H1 (cell line): ENCODE measurements at regions not wholly inside any gene's neighbourhood (a gene's known extent, or its start where the extent isn't known, plus 50 kb on each side); places are given as distances from the start of the nearest gene placed in this dataset.

Experiments
- CTCF ChIA-PET: fragments of 300-600 bp; sonication (Branson Sonifier 250); formaldehyde crosslinking; loops from one replicate; lab custom pipeline; 2021; ENCODE audit not compliant: partially characterized antibody; lab: Charles Lee
- POLR2A ChIA-PET: fragments of 300-600 bp; sonication (Branson Sonifier 250); formaldehyde crosslinking; loops from one replicate; lab custom pipeline; 2021; ENCODE audit warnings: inconsistent platforms; ENCODE audit not compliant: partially characterized antibody; lab: Charles Lee
- DNase-seq, 2 experiments: peaks; one replicate each; pipeline versions ENCODE4 v3.0.0 to v3.0.0-alpha.2; 2010 to 2022; ENCODE audit warnings: low spot score in 2 of 2, low read depth in 1 of 2, mixed read lengths in 1 of 2
- FAIRE-seq: peaks from 2 replicates; lab custom pipeline; 2011; peaks lifted over from hg19 to GRCh38; lab: Jason Lieb, UNC
- H2AFZ ChIP-seq: 2 replicates; pipeline ENCODE4 v1.8.1; 2012; ENCODE audit warnings: low read length, inconsistent platforms
- H2AK5ac ChIP-seq: 2 replicates; pipeline ENCODE4 v1.6.1; 2013; ENCODE audit warnings: low read depth, low read length
- H2BK120ac ChIP-seq: replicated peaks from 2 replicates; pipeline ENCODE3; 2013; ENCODE audit warnings: low read depth, low read length, inconsistent platforms
- H2BK12ac ChIP-seq: 2 replicates; pipeline ENCODE4 v1.6.1; 2013; ENCODE audit warnings: low read depth, low read length
- H2BK15ac ChIP-seq: 2 replicates; pipeline ENCODE4 v1.6.1; 2013; ENCODE audit warnings: low read length
- H2BK20ac ChIP-seq: 2 replicates; pipeline ENCODE4 v1.6.1; 2013; ENCODE audit warnings: low read length
- H2BK5ac ChIP-seq: 2 replicates; pipeline ENCODE4 v1.6.1; 2013; ENCODE audit warnings: low read depth, low read length
- H3K14ac ChIP-seq: 2 replicates; pipeline ENCODE4 v1.6.1; 2013; ENCODE audit warnings: inconsistent platforms; ENCODE audit not compliant: insufficient read length
- H3K18ac ChIP-seq: 2 replicates; pipeline ENCODE4 v1.6.1; 2013; ENCODE audit warnings: low read length; ENCODE audit errors: extremely low read depth
- H3K23ac ChIP-seq: 2 replicates; pipeline ENCODE4 v1.6.1; 2013; ENCODE audit warnings: inconsistent platforms; ENCODE audit not compliant: insufficient read length
- H3K23me2 ChIP-seq: 2 replicates; pipeline ENCODE4 v1.6.1; 2013; ENCODE audit warnings: low read depth, low read length
- H3K27ac ChIP-seq: 2 replicates; pipeline ENCODE4 v1.6.1; 2011; ENCODE audit warnings: low read depth, low read length, inconsistent platforms
- H3K27me3 ChIP-seq, 4 experiments: replicated peaks in 1 of 4; 1 replicate in 1 of 4; 2 replicates in 3 of 4; pipeline versions ENCODE4 v1.6.1 to v1.8.1; 2011 to 2013; ENCODE audit warnings: low read length in 3 of 4, mild to moderate bottlenecking in 3 of 4, inconsistent platforms in 2 of 4, mixed read lengths in 2 of 4, moderate library complexity in 1 of 4; ENCODE audit not compliant: control insufficient read depth in 3 of 4, insufficient read depth in 3 of 4; ENCODE audit errors: extremely low read depth in 1 of 4
- H3K36me3 ChIP-seq, 4 experiments: 2 replicates each; pipeline versions ENCODE4 v1.6.1 to v1.8.1; 2011 to 2013; ENCODE audit warnings: mild to moderate bottlenecking in 4 of 4, low read length in 3 of 4, moderate library complexity in 2 of 4, control low read depth in 1 of 4, inconsistent platforms in 1 of 4; ENCODE audit not compliant: insufficient read depth in 4 of 4, control insufficient read depth in 2 of 4
- H3K4ac ChIP-seq: replicated peaks from 2 replicates; pipeline ENCODE3; 2013; ENCODE audit warnings: low read length, low read depth, mixed read lengths, inconsistent platforms; ENCODE audit not compliant: insufficient read length
- H3K4me1 ChIP-seq, 4 experiments: replicated peaks in 1 of 4; 1 replicate in 1 of 4; 2 replicates in 3 of 4; pipeline versions ENCODE4 v1.6.1 to v1.8.1; 2011 to 2013; ENCODE audit warnings: low read length in 3 of 4, inconsistent platforms in 2 of 4, mixed read lengths in 1 of 4; ENCODE audit not compliant: insufficient read depth in 4 of 4, control insufficient read depth in 3 of 4
- H3K4me2 ChIP-seq, 2 experiments: 2 replicates each; pipeline versions ENCODE4 v1.6.1 to v1.8.1; 2011 to 2013; ENCODE audit warnings: low read depth in 2 of 2, low read length in 2 of 2, control low read depth in 1 of 2, inconsistent platforms in 1 of 2, mild to moderate bottlenecking in 1 of 2; ENCODE audit not compliant: insufficient read depth in 1 of 2
- H3K4me3 ChIP-seq, 4 experiments: fragments of 200-600, 300-600 bp in 1 of 4; sonication (generic), shearing (Covaris generic), sonication (Bioruptor Twin) in 1 of 4; 2 replicates each; pipeline versions ENCODE4 v1.5.1 to v1.8.1; 2011 to 2016; ENCODE audit warnings: low read length in 4 of 4, low read depth in 3 of 4, control low read depth in 2 of 4, inconsistent platforms in 2 of 4, mild to moderate bottlenecking in 2 of 4, mixed read lengths in 1 of 4, moderate library complexity in 1 of 4; ENCODE audit not compliant: insufficient read depth in 2 of 4; ENCODE audit errors: extremely low read depth in 1 of 4
- H3K56ac ChIP-seq: replicated peaks from 2 replicates; pipeline ENCODE3; 2013; ENCODE audit warnings: low read depth, mild to moderate bottlenecking, mixed read lengths, low read length, inconsistent platforms; ENCODE audit not compliant: insufficient read length
- H3K79me1 ChIP-seq: 2 replicates; pipeline ENCODE4 v1.6.1; 2013; ENCODE audit warnings: low read depth, low read length, control low read depth
- H3K79me2 ChIP-seq, 2 experiments: 2 replicates each; pipeline versions ENCODE4 v1.6.1 to v1.8.1; 2012 to 2013; ENCODE audit warnings: low read length in 2 of 2, mild to moderate bottlenecking in 2 of 2, inconsistent platforms in 1 of 2; ENCODE audit not compliant: insufficient read depth in 2 of 2, control insufficient read depth in 1 of 2
- H3K9ac ChIP-seq, 4 experiments: replicated peaks in 1 of 4; 1 replicate in 1 of 4; 2 replicates in 3 of 4; pipeline versions ENCODE4 v1.6.1 to v1.8.1; 2011 to 2013; ENCODE audit warnings: low read depth in 3 of 4, low read length in 3 of 4, control low read depth in 2 of 4, mild to moderate bottlenecking in 2 of 4, moderate library complexity in 2 of 4, inconsistent platforms in 1 of 4; ENCODE audit errors: extremely low read depth in 1 of 4
- H3K9me3 ChIP-seq, 2 experiments: 2 replicates each; pipeline versions ENCODE4 v1.6.1 to v1.8.1; 2012 to 2013; ENCODE audit warnings: mild to moderate bottlenecking in 2 of 2, moderate library complexity in 2 of 2, control low read depth in 1 of 2, inconsistent platforms in 1 of 2, low read depth in 1 of 2, low read length in 1 of 2, mixed read lengths in 1 of 2; ENCODE audit not compliant: insufficient read depth in 2 of 2
- H4K20me1 ChIP-seq, 2 experiments: replicated peaks in 1 of 2; 2 replicates each; pipeline versions ENCODE3 to v1.8.1; 2011 to 2013; ENCODE audit warnings: inconsistent platforms in 2 of 2, low read length in 2 of 2, mild to moderate bottlenecking in 1 of 2; ENCODE audit not compliant: insufficient read depth in 2 of 2, control insufficient read depth in 1 of 2
- H4K5ac ChIP-seq: 2 replicates; pipeline ENCODE4 v1.6.1; 2013; ENCODE audit warnings: low read length, low read depth, mixed read lengths, inconsistent platforms; ENCODE audit not compliant: insufficient read length
- H4K8ac ChIP-seq: 2 replicates; pipeline ENCODE4 v1.8.0; 2013; ENCODE audit warnings: mild to moderate bottlenecking, moderate library complexity, low read length, inconsistent platforms; ENCODE audit not compliant: insufficient read depth; ENCODE audit errors: extremely low read depth
- H4K91ac ChIP-seq: replicated peaks from 2 replicates; pipeline ENCODE3; 2013; ENCODE audit warnings: low read length, mixed read lengths, inconsistent platforms; ENCODE audit not compliant: insufficient read length
- POU5F1 ChIP-seq: IDR thresholded peaks from 2 replicates; pipeline ENCODE4 v1.6.1; 2011; ENCODE audit warnings: low read depth, mild to moderate bottlenecking, low read length, moderate library complexity
- WGBS, 2 experiments: shearing (Covaris generic) in 1 of 2; methylation state at CpG; one replicate each; pipeline versions ENCODE4 v1.1.6 to v1.1.7; 2013 to 2015; ENCODE audit warnings: low lambda C conversion rate in 2 of 2, mixed read lengths in 2 of 2, inconsistent platforms in 1 of 2, low coverage in 1 of 2, missing lambda C conversion rate in 1 of 2; ENCODE audit not compliant: insufficient replicate concordance in 2 of 2, insufficient coverage in 1 of 2, insufficient read length in 1 of 2; ENCODE audit errors: extremely low coverage in 1 of 2, missing lambda C conversion rate in 1 of 2; 5-methylcytosine and 5-hydroxymethylcytosine counted together

DNA sequence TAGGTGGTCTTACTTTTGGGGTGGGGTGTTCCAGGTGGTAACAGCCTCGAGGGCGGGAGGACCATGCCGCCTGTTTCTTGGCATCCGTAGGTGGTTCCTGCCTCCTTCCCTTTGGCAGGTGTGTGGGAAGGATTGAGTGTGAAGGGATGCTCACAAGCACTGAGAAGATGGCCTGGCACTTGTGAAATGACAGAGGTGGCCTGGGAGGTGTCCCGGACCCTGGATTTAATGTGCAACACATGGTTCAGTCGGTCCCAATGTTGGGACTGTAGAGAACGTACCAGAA, 165.8 kb upstream of the FOXF1 start:
- 0 out of 2 replicates have a peak overlapping the region, but pooled peaks have one; percentile 21 for H2BK15ac ChIP-seq
- 83% methylated on average over 4 of the region's 7 CpGs; no CpG with 5 or more reads in 1 of the 2 experiments for WGBS, 2 experiments
- H3K79me2 ChIP-seq: no peaks in the 10 kb centered on the region
- H4K5ac ChIP-seq: no peak overlapping the region
- H2BK12ac ChIP-seq: no peak overlapping the region; the same call in 1 of the 2 replicates
- H3K36me3 ChIP-seq: no peaks in the 10 kb centered on the region
- H3K4me2 ChIP-seq: no peak overlapping the region
- 0 out of 2 replicates have a peak overlapping the region, but pooled peaks have one; percentile 59 for H2AK5ac ChIP-seq
- no peak overlapping the region for H3K9ac ChIP-seq
- H3K14ac ChIP-seq: no peak overlapping the region
- no peak overlapping the region for H3K4me3 ChIP-seq
- no peaks in the 10 kb centered on the region for H3K79me1 ChIP-seq
- H3K23ac ChIP-seq: no peak overlapping the region
- FAIRE-seq: no peak
- no peak overlapping the region for H3K56ac ChIP-seq
- H3K23me2 ChIP-seq: no peaks in the 10 kb centered on the region
- no peak for TF ChIP-seq POU5F1
- H3K18ac ChIP-seq: no peak overlapping the region
- H3K27ac ChIP-seq: no peak overlapping the region
- no peak overlapping the region for H2BK20ac ChIP-seq
- no peak overlapping the region for H3K4ac ChIP-seq
- H3K27me3 ChIP-seq: peaks cover 0 to 11% (median 3%) of the 10 kb centered on the region in 4 experiments; a peak in 4 of 7 replicates
- H4K91ac ChIP-seq: no peak overlapping the region
- DNase-seq: no peak
- H2AFZ ChIP-seq: no peak overlapping the region
- H4K20me1 ChIP-seq: no peaks in the 10 kb centered on the region
- no peaks in the 10 kb centered on the region for H3K9me3 ChIP-seq
- peaks cover 2 to 13% (median 8%) of the 10 kb centered on the region in 4 experiments; a peak in 5 of 7 replicates for H3K4me1 ChIP-seq
- CTCF ChIA-PET: interaction anchor here (0.6 to 2.8 kb wide), 3 partner anchors 173 to 216 kb away, joined by 3 to 13 read pairs (median 8); no protein-coding TSS in a partner anchor
- POLR2A ChIA-PET: no interaction called here
- no peak overlapping the region for H2BK120ac ChIP-seq
- H4K8ac ChIP-seq: no peak overlapping the region
- no peak overlapping the region for H2BK5ac ChIP-seq
